ENCODE measurements at regions not wholly inside any gene's neighbourhood (a gene's known extent, or its start where the extent isn't known, plus 50 kb on each side); places are given as distances from the start of the nearest gene placed in this dataset.

DNA sequence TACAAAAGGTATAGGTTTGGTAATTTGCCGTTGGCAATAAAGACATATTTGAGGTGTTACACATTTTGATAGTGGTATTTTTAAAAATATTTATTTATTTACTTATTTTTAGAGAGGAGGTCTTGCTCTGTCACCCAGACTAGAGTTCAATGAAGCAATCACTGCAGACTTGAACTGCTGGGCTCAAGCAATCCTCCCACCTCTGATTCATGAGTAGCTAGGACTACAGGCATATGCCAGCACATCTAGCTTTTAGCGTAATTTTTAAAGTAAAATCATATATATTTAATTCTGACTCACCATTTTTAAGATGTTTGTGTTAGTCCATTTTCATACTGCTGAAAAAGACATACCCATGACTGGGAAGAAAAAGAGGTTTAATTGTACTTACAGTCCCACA lies 1974.3 kb downstream of the EFNA5 start:
- TF ChIP-seq, protein P1, sequence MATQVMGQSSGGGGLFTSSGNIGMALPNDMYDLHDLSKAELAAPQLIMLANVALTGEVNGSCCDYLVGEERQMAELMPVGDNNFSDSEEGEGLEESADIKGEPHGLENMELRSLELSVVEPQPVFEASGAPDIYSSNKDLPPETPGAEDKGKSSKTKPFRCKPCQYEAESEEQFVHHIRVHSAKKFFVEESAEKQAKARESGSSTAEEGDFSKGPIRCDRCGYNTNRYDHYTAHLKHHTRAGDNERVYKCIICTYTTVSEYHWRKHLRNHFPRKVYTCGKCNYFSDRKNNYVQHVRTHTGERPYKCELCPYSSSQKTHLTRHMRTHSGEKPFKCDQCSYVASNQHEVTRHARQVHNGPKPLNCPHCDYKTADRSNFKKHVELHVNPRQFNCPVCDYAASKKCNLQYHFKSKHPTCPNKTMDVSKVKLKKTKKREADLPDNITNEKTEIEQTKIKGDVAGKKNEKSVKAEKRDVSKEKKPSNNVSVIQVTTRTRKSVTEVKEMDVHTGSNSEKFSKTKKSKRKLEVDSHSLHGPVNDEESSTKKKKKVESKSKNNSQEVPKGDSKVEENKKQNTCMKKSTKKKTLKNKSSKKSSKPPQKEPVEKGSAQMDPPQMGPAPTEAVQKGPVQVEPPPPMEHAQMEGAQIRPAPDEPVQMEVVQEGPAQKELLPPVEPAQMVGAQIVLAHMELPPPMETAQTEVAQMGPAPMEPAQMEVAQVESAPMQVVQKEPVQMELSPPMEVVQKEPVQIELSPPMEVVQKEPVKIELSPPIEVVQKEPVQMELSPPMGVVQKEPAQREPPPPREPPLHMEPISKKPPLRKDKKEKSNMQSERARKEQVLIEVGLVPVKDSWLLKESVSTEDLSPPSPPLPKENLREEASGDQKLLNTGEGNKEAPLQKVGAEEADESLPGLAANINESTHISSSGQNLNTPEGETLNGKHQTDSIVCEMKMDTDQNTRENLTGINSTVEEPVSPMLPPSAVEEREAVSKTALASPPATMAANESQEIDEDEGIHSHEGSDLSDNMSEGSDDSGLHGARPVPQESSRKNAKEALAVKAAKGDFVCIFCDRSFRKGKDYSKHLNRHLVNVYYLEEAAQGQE (IDR thresholded peaks at IDR 0.05; ENCODE audit: low read depth): no peak
- TF ChIP-seq, protein P2, sequence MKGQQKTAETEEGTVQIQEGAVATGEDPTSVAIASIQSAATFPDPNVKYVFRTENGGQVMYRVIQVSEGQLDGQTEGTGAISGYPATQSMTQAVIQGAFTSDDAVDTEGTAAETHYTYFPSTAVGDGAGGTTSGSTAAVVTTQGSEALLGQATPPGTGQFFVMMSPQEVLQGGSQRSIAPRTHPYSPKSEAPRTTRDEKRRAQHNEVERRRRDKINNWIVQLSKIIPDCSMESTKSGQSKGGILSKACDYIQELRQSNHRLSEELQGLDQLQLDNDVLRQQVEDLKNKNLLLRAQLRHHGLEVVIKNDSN (IDR thresholded peaks at IDR 0.05): no peak
- TF ChIP-seq CEBPB (IDR thresholded peaks at IDR 0.05): no peak
